Peyer's patch (tissue), 4 donors: ENCODE measurements at regions not wholly inside any gene's neighbourhood (a gene's known extent, or its start where the extent isn't known, plus 50 kb on each side); places are given as distances from the start of the nearest gene placed in this dataset.

ENCODE experiments used
- DNase-seq, 3 donors: peaks; one replicate each; pipeline ENCODE4 v3.0.0-alpha.2; 2017 to 2019
- H3K27ac ChIP-seq, 4 donors: fragments of 200-600 bp; sonication (generic); one replicate each; pipeline ENCODE4 v1.5.1; 2016 to 2019
- H3K27me3 ChIP-seq, 2 donors: fragments of 200-600 bp; sonication (generic); one replicate each; pipeline ENCODE4 v1.5.1; 2019
- H3K36me3 ChIP-seq, 3 donors: fragments of 200-600 bp; sonication (generic); one replicate each; pipeline ENCODE4 v1.5.1; 2016 to 2019
- H3K4me1 ChIP-seq, 4 donors: fragments of 200-600 bp; sonication (generic); one replicate each; pipeline ENCODE4 v1.5.1; 2016 to 2019
- H3K4me3 ChIP-seq, 4 donors: fragments of 200-600 bp; sonication (generic); 1 replicate in 3 of 4; 2 replicates in 1 of 4; pipeline ENCODE4 v1.5.1; 2016 to 2019; ENCODE audit warnings: mild to moderate bottlenecking in 1 of 4
- H3K9me3 ChIP-seq, 4 donors: fragments of 200-600 bp; sonication (generic); one replicate each; pipeline ENCODE4 v1.5.1; 2016 to 2019; ENCODE audit warnings: mild to moderate bottlenecking in 1 of 4
- POLR2A ChIP-seq, 2 donors: fragments of 450-650 bp; IDR thresholded peaks; one replicate each; pipeline ENCODE4 v1.5.1; 2017; ENCODE audit warnings: antibody characterized with exemption in 2 of 2, mild to moderate bottlenecking in 2 of 2, moderate library complexity in 2 of 2
- TF ChIP-seq, protein P1 (sequence below), 6 experiments: fragments of 450-650 bp in 4 of 6; fragments of 200-600 bp in 2 of 6; sonication (generic) in 1 of 6; IDR thresholded peaks; one replicate each; pipeline ENCODE4 v1.5.1; 2017 to 2019; ENCODE audit warnings: antibody characterized with exemption in 6 of 6, mild to moderate bottlenecking in 3 of 6, moderate library complexity in 1 of 6

GRCh38 chr6:47144306-47144705 lies 102.2 kb upstream of the ADGRF1 start:
- TF ChIP-seq POLR2A (IDR thresholded peaks at IDR 0.05) = no peak
- TF ChIP-seq, protein P1, sequence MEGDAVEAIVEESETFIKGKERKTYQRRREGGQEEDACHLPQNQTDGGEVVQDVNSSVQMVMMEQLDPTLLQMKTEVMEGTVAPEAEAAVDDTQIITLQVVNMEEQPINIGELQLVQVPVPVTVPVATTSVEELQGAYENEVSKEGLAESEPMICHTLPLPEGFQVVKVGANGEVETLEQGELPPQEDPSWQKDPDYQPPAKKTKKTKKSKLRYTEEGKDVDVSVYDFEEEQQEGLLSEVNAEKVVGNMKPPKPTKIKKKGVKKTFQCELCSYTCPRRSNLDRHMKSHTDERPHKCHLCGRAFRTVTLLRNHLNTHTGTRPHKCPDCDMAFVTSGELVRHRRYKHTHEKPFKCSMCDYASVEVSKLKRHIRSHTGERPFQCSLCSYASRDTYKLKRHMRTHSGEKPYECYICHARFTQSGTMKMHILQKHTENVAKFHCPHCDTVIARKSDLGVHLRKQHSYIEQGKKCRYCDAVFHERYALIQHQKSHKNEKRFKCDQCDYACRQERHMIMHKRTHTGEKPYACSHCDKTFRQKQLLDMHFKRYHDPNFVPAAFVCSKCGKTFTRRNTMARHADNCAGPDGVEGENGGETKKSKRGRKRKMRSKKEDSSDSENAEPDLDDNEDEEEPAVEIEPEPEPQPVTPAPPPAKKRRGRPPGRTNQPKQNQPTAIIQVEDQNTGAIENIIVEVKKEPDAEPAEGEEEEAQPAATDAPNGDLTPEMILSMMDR (IDR thresholded peaks at IDR 0.05) = no peak

DNA sequence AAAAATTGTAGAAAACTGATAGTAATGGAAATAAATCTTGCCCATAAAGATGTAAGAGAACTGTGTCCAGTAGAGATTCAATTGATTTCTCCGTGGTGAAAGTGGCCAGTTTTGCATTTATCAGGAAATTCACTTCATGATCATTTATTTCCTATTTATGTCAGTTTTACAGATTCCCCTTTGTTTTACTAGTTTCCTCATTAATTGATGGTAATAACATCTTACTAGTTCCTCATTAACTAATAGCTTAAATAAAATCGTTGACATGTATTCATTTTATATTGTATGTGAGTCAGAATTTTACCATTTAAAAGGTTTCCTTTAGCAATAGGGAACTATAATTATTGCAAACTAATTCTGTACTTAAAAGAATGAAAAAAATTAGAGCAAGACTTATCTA lies 99.8 kb upstream of the ADGRF1 start:
- no peaks in the 10 kb centered on the region for H3K36me3 ChIP-seq
- no peaks in the 10 kb centered on the region for H3K4me1 ChIP-seq
- TF ChIP-seq POLR2A (IDR thresholded peaks at IDR 0.05) = no peak
- no peak for DNase-seq
- no peak overlapping the region for H3K27ac ChIP-seq
- no peaks in the 10 kb centered on the region for H3K9me3 ChIP-seq
- no peak overlapping the region for H3K4me3 ChIP-seq
- H3K27me3 ChIP-seq = no peaks in the 10 kb centered on the region

More at GRCh38 chr6:47144306-47144705, 102.2 kb upstream of the ADGRF1 start:
- no peak overlapping the region for H3K4me3 ChIP-seq
- no peaks in the 10 kb centered on the region for H3K4me1 ChIP-seq
- no peaks in the 10 kb centered on the region for H3K36me3 ChIP-seq
- H3K9me3 ChIP-seq = no peaks in the 10 kb centered on the region
- H3K27me3 ChIP-seq = no peaks in the 10 kb centered on the region
- no peak overlapping the region for H3K27ac ChIP-seq
- no peak for DNase-seq

DNA sequence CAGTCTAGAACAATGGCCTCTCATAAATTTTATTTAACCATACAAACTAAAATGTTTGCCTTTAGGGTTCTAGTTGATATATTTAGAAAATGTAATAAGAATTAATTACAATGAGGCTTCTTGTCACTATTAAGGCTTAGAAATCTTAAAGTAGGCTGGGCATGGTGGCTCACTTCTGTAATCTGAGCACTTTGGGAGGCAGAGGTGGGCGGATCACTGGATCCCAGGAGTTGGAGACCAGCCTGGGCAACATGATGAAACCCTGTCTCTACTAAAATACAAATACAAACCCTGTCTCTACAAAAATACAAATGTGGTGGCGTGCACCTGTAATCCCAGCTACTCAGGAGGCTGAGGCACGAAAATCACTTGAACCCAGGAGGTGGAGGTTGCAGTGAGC lies 99.0 kb upstream of the ADGRF1 start:
- Histone ChIP-seq H3K4me3 (no peak overlapping the region), H3K27me3 (no peaks in the 10 kb centered on the region), H3K4me1 (no peaks in the 10 kb centered on the region), H3K27ac (no peak overlapping the region), H3K9me3 (no peaks in the 10 kb centered on the region), H3K36me3 (no peaks in the 10 kb centered on the region)
- TF ChIP-seq, protein P1 (IDR thresholded peaks at IDR 0.05) = no peak
- no peak for TF ChIP-seq POLR2A (IDR thresholded peaks at IDR 0.05)
- DNase-seq = no peak

DNA sequence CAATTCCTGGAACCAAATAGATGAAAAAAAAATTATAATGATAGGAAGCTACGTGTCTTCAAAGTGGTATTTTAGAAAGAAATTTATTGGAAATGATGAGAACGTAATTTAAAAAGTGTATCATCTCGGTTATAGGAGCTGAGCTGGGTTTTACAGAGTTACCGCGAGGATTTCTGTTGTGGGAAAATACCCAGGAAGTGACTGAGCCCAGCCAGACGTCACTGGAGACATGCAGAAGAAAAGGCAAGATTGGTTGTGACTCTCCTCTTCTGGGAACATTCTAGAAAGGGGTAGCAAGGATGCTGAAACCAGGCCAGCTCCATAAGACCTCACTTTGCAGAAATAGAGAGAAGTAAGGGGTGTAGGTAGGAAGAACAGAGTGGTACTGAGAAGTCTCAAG lies 95.9 kb upstream of the ADGRF1 start:
- H3K27me3 ChIP-seq = no peaks in the 10 kb centered on the region
- H3K27ac ChIP-seq = no peak overlapping the region
- TF ChIP-seq, protein P1 (IDR thresholded peaks at IDR 0.05) = no peak
- TF ChIP-seq POLR2A (IDR thresholded peaks at IDR 0.05) = no peak
- no peaks in the 10 kb centered on the region for H3K9me3 ChIP-seq
- H3K36me3 ChIP-seq = no peaks in the 10 kb centered on the region
- no peak overlapping the region for H3K4me3 ChIP-seq
- peaks cover 0 to 12% (median 0%) of the 10 kb centered on the region in 4 donors for H3K4me1 ChIP-seq
- DNase-seq = no peak

- Histone ChIP-seq H3K27me3 (no peaks in the 10 kb centered on the region), H3K4me1 (peaks cover 0 to 12% (median 0%) of the 10 kb centered on the region in 4 donors), H3K27ac (no peak overlapping the region), H3K9me3 (no peaks in the 10 kb centered on the region), H3K36me3 (no peaks in the 10 kb centered on the region), H3K4me3 (no peak overlapping the region)
- DNase-seq = no peak
- TF ChIP-seq POLR2A (IDR thresholded peaks at IDR 0.05) = no peak
- TF ChIP-seq, protein P1 (IDR thresholded peaks at IDR 0.05) = no peak
Measured at GRCh38 chr6:47137073-47137472, 94.9 kb upstream of the ADGRF1 start.

GRCh38 chr6:47135772-47136171 lies 93.6 kb upstream of the ADGRF1 start:
- Histone ChIP-seq H3K36me3 (no peaks in the 10 kb centered on the region), H3K27me3 (no peaks in the 10 kb centered on the region), H3K4me3 (no peak overlapping the region), H3K27ac (peak overlapping the region in 1 of 4 donors; percentile 27), H3K4me1 (peaks cover 0 to 12% (median 0%) of the 10 kb centered on the region in 4 donors), H3K9me3 (no peaks in the 10 kb centered on the region)
- TF ChIP-seq, protein P1 (IDR thresholded peaks at IDR 0.05) = no peak
- TF ChIP-seq POLR2A (IDR thresholded peaks at IDR 0.05) = no peak
- DNase-seq = no peak
